Adrenal gland (tissue), 9 donors: ENCODE measurements at regions not wholly inside any gene's neighbourhood (a gene's known extent, or its start where the extent isn't known, plus 50 kb on each side); places are given as distances from the start of the nearest gene placed in this dataset.

Experiments
- DNase-seq, 7 donors: peaks; one replicate each; pipeline ENCODE4 v3.0.0-alpha.2; 2019 to 2020
- H3K27ac ChIP-seq, 5 donors: fragments of 200-600 bp; sonication (generic) in 4 of 5; 1 replicate in 3 of 5; 2 replicates in 2 of 5; pipeline versions ENCODE4 v1.5.1 to v1.8.0; 2016 to 2020; ENCODE audit warnings: mild to moderate bottlenecking in 1 of 5
- H3K27me3 ChIP-seq: fragments of 200-600 bp; 2 replicates; pipeline ENCODE4 v1.8.0; 2021
- H3K36me3 ChIP-seq, 2 donors: fragments of 200-600 bp; replicated peaks in 1 of 2; 1 replicate in 1 of 2; 2 replicates in 1 of 2; pipeline versions ENCODE4 v1.5.1 to v1.8.0; 2018 to 2022
- H3K4me1 ChIP-seq, 2 donors: fragments of 200-600 bp; replicated peaks in 1 of 2; 1 replicate in 1 of 2; 2 replicates in 1 of 2; pipeline versions ENCODE4 v1.5.1 to v1.8.0; 2018 to 2021
- H3K4me3 ChIP-seq, 4 donors: fragments of 200-600 bp; sonication (generic) in 3 of 4; one replicate each; pipeline ENCODE4 v1.5.1; 2016 to 2018
- H3K9me3 ChIP-seq, 3 donors: fragments of 200-600 bp; sonication (generic) in 1 of 3; replicated peaks in 1 of 3; 1 replicate in 2 of 3; 2 replicates in 1 of 3; pipeline versions ENCODE4 v1.5.1 to v1.8.0; 2016 to 2021
- CTCF ChIP-seq, 6 experiments: fragments of 450-650 bp in 4 of 6; fragments of 200-600 bp in 2 of 6; sonication (generic) in 1 of 6; IDR thresholded peaks; 1 replicate in 5 of 6; 2 replicates in 1 of 6; pipeline versions ENCODE4 v1.5.1 to v1.8.0; 2016 to 2021; ENCODE audit warnings: antibody characterized with exemption in 6 of 6, mild to moderate bottlenecking in 2 of 6, moderate library complexity in 1 of 6
- POLR2A ChIP-seq, 2 donors: fragments of 450-650 bp; IDR thresholded peaks; one replicate each; pipeline ENCODE4 v1.6.1; 2017; ENCODE audit warnings: antibody characterized with exemption in 2 of 2, mild to moderate bottlenecking in 2 of 2, moderate library complexity in 1 of 2
- WGBS, 4 donors: extraction: QIAGEN DNeasy Blood & Tissue Kit in 2 of 4; methylation state at CpG; one replicate each; pipeline versions ENCODE4 v1.1.5 to v1.1.7; 2013 to 2017; 5-methylcytosine and 5-hydroxymethylcytosine counted together
- intact Hi-C, 2 donors: fragments of 100-400 bp; cut with DNase I; formaldehyde crosslinking; loops; one replicate each; pipeline versions ENCODE4 v1.14.1 to v1.15.0; 2022 to 2023
- donor health status: healthy with polysubstance abuse.
- donor health status: Bipolar disorder and iron deficiency.
- donor health status: DM: yes; HTN: yes; CAD: no.
- donor health status: DM: no; HTN: no; CAD: no.
- donor health status: DM: no; HTN: no; CAD: no.

- no peaks in the 10 kb centered on the region for H3K9me3 ChIP-seq
- no peak overlapping the region for H3K4me3 ChIP-seq
- H3K27ac ChIP-seq, result no peak overlapping the region
- intact Hi-C loops, result no loop called here
- no peaks in the 10 kb centered on the region for H3K27me3 ChIP-seq
- no peak for DNase-seq
- no peak for TF ChIP-seq POLR2A (IDR thresholded peaks at IDR 0.05)
- TF ChIP-seq CTCF (IDR thresholded peaks at IDR 0.05), result no peak
- no peaks in the 10 kb centered on the region for H3K4me1 ChIP-seq
- no peaks in the 10 kb centered on the region for H3K36me3 ChIP-seq
Observed at GRCh38 chr11:27263046-27263445, 100.0 kb downstream of the CCDC34 start.

GRCh38 chr11:27255447-27255828 is 107.6 kb downstream of the CCDC34 start:
- H3K36me3 ChIP-seq, result no peaks in the 10 kb centered on the region
- DNase-seq, result no peak
- H3K4me3 ChIP-seq, result no peak overlapping the region
- no peak for TF ChIP-seq CTCF (IDR thresholded peaks at IDR 0.05)
- TF ChIP-seq POLR2A (IDR thresholded peaks at IDR 0.05), result no peak
- H3K4me1 ChIP-seq, result no peaks in the 10 kb centered on the region
- H3K27ac ChIP-seq, result no peak overlapping the region
- no peaks in the 10 kb centered on the region for H3K27me3 ChIP-seq
- no peaks in the 10 kb centered on the region for H3K9me3 ChIP-seq
- intact Hi-C loops, result no loop called here

GRCh38 chr11:27254744-27255446 is 108.1 kb downstream of the CCDC34 start:
- intact Hi-C loops, result no loop called here
- no peak for DNase-seq
- no peak overlapping the region for H3K4me3 ChIP-seq
- no peaks in the 10 kb centered on the region for H3K4me1 ChIP-seq
- 55 to 76% (median 63%) methylated on average over 1 of the region's 1 CpG for WGBS, 4 donors
- no peaks in the 10 kb centered on the region for H3K36me3 ChIP-seq
- no peaks in the 10 kb centered on the region for H3K27me3 ChIP-seq
- no peak overlapping the region for H3K27ac ChIP-seq
- TF ChIP-seq CTCF (IDR thresholded peaks at IDR 0.05) (no peak), POLR2A (IDR thresholded peaks at IDR 0.05) (no peak)
- no peaks in the 10 kb centered on the region for H3K9me3 ChIP-seq

- no peak for DNase-seq
- no peaks in the 10 kb centered on the region for H3K9me3 ChIP-seq
- H3K4me1 ChIP-seq, result no peaks in the 10 kb centered on the region
- H3K4me3 ChIP-seq, result no peak overlapping the region
- intact Hi-C loops, result no loop called here
- no peaks in the 10 kb centered on the region for H3K27me3 ChIP-seq
- no peak for TF ChIP-seq CTCF (IDR thresholded peaks at IDR 0.05)
- no peak for TF ChIP-seq POLR2A (IDR thresholded peaks at IDR 0.05)
- WGBS, 4 donors, result 84 to 95% (median 91%) methylated on average over 1 of the region's 1 CpG
- H3K27ac ChIP-seq, result no peak overlapping the region
- no peaks in the 10 kb centered on the region for H3K36me3 ChIP-seq
Observed at GRCh38 chr11:27253224-27253623, 109.8 kb downstream of the CCDC34 start.
